GM21423 (cell line): ENCODE measurements at regions not wholly inside any gene's neighbourhood (a gene's known extent, or its start where the extent isn't known, plus 50 kb on each side); places are given as distances from the start of the nearest gene placed in this dataset.
"Not testable (repeated sequence)": the region's sequence is repeated elsewhere in the genome, so short reads cannot be mapped to it uniquely, and the experiment has no call there.

ENCODE experiments used
- ATAC-seq: cut with Tn5 transposase; IDR thresholded peaks from one replicate; pipeline ENCODE4 v1.9.1; 2021; ENCODE audit warnings: mild to moderate bottlenecking, moderate library complexity; ENCODE audit not compliant: unreplicated experiment

DNA sequence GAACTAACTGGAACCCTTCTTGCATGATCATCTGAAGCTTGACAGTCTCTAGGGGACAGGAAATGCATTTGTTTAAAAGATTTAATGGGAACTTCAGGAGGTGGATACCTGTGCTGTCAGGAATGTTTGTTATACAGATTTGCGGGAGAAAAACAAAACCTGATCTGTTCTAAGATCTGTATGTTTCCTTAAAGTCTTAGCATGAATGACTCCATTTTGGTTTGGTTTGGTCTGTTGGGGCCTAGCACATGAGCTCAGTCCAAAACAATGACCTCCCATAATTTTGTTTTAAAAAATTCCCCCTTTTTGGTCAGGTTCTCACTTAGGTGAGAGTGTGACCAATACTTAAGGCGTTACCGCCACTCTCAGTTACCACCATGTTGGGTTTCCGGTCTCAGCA is 138.7 kb downstream of the AKR1D1 start:
- no peak for ATAC-seq

DNA sequence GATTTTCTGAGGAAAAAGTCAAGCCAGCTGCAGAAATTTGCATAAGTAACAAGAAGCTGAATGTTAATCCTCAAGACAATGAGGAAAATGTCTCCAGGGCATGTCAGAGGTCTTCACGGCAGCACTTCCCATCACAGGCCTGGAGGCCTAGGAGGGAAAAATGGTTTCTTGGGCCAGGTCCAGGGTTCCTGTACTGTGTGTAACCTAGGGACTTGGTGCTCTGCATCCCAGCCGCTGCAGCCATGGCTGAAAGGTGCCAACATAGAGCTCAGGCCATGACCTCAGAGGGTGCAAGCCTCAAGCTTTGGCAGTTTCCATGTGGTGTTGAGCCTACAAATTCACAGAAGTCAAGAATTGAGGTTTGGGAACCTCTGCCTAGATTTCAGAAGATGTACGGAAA is 144.1 kb downstream of the AKR1D1 start:
- ATAC-seq: not testable (repeated sequence)

DNA sequence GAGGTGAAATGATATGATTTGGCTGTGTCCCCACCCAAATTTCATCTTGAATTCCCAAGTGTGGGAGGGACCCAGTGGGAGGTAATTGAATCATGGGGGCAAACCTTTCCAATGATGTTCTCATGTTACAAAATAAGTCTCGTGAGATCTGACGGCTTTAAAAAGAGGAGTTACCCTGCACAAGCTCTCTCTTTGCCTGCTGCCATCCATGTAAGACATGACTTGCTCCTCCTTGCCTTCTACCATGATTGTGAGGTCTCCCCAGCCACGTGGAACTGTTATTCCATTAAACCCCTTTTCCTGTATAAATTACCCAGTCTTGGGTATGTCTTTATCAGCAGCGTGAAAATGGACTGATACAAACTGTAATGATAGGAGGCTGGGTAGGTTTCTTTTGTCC is 145.1 kb downstream of the AKR1D1 start:
- not testable (repeated sequence) for ATAC-seq

DNA sequence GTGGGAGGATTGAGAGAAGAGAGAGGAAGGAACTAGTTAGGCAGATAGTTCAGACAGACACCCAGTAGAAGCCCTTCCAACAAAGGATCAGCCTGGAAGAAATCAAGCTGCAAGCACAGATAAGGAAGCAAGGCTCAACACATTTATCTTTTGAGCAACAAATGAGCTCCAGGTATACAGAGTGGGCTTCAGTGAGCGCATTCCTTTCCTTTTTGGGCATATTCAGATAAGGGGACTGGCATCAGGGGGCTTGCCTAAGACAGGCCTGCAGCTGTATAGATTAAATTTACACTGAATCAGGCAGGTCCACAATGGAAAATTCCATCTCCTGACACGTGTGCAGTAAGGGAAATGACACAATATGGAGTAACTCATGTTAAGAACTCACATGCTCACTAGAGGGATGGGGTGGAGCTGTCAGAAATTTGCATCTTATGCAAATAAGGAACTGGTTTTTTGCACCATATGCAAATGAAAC is 147.2 kb downstream of the AKR1D1 start:
- ATAC-seq: no peak

DNA sequence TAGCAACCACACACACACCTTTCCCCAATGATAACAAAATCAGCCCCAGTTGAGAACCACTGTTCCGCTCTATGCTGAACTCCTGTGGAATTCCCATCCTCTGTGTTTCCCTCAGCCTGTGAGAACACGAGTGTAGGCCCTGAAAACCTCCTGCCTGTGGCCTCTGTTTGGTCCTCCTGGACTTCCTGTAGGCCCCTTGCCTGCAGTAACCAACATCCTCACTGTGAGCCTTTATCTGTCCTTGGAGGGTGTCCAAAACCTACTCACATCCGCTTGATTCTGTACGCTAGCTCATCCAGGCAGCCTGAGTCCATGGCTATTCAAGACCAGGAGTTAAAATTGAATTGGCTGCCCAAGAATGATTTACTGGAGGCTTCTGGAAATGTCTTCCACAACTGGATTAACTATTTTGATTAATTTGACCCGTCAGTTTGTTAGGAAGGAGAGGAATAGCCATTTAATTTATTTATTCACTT is 149.8 kb downstream of the AKR1D1 start:
- no peak for ATAC-seq

DNA sequence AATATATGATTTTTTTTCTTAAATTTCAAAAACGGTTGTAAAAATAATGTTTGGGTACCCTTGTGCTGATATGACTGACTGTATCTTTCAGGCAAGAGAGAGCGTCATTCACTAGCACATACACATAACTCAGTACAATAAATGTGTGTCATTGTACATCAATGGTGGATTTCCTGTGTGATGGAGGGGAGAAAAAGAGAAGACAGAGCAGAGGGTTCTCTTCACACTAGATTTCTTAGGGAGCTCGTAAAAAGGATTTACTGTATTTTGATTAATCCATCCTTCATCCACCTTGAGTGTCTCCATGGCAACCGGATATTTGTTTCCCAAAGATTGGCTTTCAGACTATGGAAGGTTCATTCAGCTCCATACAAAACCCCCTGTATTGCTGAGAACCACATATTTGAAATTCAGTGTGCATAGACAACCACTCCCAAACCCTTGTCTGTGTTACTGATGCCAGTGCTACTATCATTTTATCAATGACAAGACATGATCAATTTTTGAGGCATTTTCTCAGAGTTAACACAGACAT is 150.6 kb downstream of the AKR1D1 start:
- ATAC-seq: no peak

DNA sequence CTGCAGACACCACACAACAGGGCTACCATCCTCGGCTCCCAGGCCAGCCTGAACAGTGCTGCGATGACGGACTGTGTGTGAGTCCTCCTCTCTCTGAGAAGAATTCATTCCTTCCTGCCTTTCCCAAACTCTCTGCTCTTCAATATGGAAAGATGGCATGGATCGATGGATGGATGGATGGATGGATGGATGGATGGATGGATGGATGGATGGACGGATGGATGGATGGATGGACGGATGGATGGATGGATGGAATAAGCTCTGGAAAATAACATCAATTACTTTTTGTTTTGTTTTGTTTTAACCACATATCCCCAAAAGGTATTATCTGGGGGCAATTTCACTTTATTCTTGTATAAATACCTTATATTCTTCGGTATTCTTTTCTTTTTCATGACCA is 151.9 kb downstream of the AKR1D1 start:
- no peak for ATAC-seq

DNA sequence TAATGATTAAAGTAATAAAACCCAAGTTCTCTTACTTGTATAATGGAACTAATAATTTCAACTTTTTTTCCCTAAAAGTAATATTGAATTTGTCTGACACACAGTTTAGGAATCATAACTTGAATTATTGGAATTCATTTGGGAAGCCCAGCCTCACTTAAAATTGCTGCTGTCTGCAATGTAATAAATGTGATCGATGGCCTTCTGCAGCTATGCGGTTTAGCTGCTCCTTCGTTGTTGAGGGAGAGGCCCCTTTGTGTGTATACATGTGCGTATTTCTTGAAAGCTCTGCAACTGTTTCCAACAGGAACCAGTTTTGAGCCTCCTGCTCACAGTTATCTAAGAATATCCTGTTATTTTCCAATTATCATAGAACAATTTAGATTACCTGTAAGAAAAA is 152.5 kb downstream of the AKR1D1 start:
- no peak for ATAC-seq

DNA sequence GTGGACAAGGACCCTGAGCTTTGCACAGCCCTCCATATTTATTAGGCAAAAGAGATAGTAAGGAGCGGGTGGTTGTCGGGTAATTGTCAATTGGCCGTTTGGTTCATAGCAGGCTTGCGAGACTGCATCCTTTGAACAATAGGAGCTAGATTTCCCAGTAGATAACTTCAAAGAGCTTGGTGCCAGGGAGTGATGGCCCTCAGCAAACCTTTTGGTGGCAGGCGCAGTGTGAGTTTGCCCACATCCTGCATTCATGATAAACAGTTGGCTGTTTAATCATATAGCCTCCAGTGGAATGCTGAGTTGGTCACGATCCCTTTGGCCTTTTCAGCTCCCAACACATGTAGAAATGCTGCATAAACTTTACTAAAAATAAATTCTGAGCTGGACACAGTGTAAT is 156.9 kb downstream of the AKR1D1 start:
- ATAC-seq: no peak

DNA sequence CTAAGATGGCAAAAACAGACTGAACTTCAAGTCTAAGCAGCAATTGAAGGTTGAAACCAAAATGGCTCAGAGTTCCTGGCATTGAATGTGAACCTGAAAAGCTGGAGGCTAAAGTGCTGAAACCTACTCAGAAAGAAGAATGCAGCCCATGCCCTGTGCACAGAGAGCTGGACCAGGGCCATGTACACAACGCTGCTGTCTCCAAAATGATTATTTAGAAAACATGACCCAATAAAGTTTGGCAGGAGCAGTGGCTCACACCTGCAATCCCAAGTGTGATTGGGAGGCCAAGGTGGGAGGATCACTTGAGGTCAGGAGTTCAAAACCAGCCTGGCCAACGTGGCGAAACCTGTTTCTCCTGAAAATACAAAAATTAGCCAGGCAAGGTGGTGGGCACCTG is 158.9 kb downstream of the AKR1D1 start:
- ATAC-seq: no peak

DNA sequence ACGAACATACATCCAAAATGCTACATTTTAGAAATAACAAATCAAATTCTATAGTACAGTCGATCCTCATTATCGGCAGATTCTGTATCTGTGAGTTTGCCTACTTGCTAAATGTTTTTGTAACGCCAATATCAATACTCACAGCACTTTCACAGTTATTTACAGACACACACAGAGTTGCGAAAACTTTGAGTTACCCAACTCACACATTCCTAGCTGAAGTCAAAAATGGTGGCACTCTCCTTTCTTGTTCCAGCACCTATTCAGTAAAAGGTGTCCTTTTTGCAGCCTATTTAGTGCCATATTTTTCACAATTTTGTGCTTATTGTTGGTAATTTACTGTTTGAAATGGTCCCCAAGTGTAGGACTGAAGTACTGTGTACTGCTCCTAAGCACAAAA is 161.7 kb downstream of the AKR1D1 start:
- ATAC-seq: no peak

DNA sequence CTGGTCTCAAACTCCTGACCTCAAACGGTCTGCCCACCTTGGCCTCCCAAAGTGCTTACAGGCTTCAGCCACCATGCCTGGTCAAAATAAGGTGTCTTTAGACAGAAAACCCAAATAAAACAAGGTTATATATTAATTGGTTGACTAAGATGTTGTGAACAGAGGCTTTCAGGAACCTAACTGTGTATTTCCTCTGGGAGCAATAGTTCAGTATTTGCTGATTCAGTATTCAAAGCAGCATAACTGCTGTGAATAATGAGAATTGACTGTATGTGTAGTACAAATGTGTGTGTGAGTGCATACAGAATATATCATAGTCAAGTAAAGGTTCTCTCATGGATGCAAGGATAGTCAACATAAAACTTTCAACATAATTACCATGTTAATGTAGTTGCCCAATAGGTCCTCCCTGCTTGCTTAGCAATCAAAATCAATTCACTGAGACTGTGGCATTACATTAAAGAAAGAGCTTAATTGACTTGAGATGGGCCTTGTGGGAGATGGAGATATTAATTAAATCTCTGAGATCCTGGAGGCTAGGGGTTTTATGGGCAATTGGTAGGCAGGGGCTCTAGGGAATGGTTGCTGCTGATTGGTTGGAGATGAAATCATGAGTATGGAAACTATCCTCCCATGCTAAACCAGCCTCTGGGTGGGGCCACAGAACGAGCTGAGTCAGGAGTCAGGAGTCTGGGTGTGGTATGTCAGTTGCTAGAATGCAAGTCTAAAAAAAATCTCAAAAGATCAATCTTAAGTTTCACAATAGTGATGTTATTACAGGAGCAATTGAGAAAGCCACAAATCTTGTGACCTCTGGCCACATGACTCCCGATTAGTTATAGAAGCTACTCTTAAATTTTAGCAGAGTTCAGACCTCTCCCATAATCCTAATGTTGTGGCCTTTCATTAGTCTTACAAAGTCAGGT is 162.7 kb downstream of the AKR1D1 start:
- ATAC-seq: no peak

DNA sequence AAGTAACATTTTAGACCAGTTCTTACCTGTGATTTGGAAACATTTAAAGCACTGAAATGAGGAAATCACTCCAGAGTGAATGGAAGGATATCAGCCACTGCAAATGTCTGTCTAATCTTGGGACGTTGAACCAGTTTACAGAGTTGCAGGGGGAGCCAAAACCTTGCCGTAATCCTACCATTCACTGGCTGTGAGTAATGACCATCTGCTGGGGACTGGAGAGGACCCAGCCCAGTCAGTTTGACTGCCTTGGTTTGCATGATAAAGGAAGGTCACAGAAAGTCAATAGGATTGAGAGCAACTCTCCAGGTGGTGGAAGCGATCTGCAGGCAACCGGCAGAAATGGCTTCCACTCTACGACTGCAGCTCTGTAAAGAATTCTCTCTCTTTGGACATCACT is 167.2 kb downstream of the AKR1D1 start:
- no peak for ATAC-seq

DNA sequence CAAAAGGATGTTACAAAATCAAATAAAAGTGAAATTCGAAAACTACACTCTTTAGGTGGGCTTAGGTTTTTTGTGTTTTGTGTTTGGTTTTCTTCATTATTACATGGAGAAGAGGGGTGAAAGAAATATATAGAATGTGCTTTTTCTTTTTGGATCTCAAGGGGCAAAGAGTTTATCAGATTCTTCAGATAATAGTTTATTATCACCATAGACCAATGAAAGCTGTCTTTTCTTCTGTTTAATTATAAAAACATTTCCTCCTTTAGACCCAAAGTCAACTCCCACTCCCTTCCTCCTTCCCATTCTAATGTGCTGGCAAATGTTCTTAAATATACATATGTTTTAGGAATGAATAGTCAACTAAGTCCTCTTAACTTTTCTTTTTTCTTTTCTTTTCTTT is 167.6 kb downstream of the AKR1D1 start:
- no peak for ATAC-seq

DNA sequence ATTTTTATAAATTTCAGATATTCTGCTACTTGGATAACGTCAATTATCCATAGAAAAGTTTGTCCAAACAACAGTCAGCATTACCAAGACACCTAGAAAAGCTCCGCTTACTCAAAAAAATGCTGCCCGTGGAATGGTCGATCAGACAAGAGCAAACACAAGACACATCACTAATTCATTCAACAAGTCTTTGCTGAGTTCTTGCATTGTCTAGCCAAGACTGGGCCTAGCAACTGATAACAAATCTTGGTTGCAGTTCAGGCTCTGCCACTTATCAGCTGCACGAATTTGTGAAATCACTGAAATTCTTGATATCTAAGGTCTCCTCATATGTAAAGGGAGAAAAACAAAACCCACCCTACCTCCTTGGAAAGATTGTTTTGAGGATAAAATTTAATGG is 168.3 kb downstream of the AKR1D1 start:
- ATAC-seq: no peak

DNA sequence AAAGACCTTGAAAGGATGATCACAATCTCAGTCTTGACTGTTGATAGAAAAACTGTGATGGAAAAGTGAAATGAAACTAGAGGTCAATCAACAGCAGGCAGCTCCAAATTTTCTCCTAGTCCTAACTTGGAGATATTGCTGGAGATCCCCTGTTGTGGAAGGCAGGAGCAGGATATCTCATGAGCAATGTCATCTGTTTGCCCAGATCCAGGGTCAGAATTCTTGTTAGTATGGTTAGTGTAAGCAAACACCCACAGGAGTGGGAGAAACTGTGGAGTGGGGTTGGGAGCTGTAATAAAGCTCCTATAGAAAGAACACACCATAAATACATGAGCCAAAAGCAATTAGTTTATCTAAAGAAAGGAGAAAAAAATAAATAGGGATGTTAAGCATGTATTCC is 169.0 kb downstream of the AKR1D1 start:
- no peak for ATAC-seq

DNA sequence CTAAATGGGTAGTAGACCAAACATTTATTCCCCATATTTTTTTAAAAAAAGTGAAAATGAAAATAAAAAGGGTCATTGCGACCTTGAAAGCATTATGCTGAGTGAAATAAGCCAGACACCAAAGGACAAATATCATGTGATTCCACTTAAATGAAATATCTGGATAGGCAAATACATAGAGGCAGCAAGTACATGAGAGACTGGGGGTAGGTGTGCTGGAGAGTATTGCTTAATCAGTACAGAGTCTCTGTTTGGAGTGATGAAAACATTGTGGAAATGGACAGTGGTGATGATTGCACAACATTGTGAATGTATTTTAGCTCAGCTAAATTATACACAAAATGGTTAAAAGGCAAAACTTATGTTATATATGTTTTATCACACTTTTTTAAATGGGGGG is 169.4 kb downstream of the AKR1D1 start:
- ATAC-seq: no peak

DNA sequence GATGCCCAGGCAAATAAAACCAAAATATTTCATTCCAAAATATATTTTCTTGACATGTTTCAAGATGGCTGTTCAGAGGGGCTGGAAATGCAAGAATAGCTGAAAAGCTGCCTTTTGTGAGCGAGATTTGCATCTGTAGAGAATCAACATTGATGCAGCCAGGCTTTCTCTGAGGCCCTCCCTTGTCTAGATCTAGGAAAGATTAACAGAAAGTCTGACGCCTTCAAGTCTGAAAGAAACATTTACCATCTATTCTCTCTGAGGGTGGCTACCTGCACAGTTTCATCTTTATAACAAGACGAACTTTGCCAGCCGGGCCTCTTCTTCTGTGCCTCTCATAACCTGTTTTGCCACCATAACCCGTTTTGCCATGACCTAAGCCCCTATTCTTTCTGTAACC is 170.2 kb downstream of the AKR1D1 start:
- no peak for ATAC-seq

DNA sequence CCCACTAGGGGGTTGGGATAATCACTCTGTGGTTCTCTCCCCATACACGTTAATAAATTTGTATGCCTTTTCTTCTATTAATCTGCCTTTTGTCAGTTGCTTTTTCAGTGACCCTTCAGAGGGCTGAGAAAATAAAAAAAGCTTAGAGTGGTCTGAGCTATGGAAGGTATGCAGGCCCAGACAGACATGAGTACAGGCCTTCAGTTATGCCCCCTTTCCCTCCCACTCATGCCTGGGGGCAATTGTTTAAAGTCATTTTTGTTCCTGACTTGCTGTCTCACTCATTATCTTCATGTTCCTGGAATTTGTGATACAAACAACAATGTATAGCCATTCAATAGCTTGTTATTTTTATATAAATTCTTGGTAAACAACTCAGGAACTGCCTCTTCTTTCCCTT is 170.8 kb downstream of the AKR1D1 start:
- no peak for ATAC-seq

DNA sequence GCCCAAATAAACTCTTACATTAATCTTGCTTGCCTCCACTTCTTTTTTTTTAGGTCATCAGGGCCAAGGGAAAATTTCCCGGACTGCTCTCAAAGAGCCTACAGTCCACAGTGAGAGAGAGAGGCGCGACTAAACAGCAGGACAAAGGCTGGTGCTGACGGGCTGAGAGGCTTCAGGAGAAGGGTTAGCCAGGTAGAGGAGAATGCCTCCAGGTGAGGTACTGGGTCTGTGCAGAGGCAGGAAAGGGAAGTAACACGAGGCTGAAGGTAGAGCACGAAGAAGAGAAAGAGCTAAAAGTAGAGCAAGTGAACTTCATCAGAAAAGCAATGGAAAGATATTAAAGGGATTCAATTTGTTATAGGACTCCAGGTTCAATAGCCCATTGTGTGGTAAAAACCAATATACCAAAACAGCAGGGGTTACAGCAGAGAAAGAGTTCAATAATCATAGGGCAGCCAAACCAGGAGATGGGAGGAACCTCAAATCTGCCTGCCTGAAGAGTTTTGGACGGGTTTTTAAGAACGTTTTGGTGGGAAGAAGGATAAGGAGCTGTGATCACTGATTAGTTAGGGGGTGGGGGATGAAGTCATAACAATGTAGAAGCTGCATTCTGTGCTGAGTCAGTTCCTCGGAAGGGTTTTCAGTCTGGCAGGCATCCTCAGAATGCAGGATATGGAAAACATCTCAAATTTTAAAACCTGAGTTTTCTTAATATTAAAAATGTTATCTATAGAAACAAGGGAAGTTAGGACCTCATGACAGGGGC is 171.5 kb downstream of the AKR1D1 start:
- no peak for ATAC-seq

DNA sequence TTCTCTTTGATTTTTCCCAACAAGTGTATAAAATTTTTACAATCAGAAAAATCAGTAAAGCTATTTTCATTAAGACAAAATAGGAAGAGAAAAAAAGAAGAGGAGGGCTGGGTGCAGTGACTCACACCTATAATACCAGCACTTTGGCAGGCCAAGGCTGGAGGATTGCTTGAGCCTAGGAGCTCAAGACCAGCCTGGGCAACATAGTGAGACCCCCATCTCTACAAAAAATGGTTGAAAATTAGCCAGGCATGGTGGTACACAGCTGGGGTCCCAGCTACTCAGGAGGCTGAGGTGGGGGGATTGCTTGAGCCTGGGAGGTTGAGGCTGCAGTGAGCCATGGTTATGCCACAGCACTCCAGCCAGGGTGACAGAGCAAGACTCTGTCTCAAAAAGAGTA is 172.3 kb downstream of the AKR1D1 start:
- no peak for ATAC-seq

DNA sequence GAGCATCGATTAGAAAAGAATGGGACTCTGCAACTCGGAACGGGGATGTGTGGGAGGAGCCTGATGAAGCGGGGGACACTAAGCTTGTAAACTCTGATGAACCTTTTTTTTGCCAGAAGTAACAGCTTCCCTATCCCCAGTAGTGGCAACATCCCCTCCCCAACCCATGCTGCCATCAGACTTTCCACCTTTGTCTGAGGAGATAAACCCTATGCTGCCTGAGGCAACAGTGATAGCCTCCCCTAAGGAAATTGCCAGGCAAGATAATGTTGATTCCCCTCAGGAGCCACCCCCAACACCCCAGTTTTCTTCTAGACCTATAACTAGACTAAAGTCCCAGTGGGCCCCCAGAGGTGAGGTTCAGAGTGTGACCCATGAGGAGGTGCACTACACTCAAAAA is 173.7 kb downstream of the AKR1D1 start:
- ATAC-seq: no peak
